Naive thymus-derived CD4-positive, alpha-beta T cell (primary cell): ENCODE measurements at regions not wholly inside any gene's neighbourhood (a gene's known extent, or its start where the extent isn't known, plus 50 kb on each side); places are given as distances from the start of the nearest gene placed in this dataset.

Experiments
- ATAC-seq: fragments of 150-1000 bp; cut with Tn5 transposase; 2 replicates; pipeline ENCODE4 v1.10.0; 2021; ENCODE audit warnings: mild to moderate bottlenecking, moderate library complexity
- CTCF ChIA-PET: fragments of 350-600 bp; sonication (Branson Sonifier 250); formaldehyde crosslinking; loops from one replicate; lab custom pipeline; 2021; ENCODE audit warnings: antibody characterized with exemption; lab: Charles Lee
- POLR2A ChIA-PET: fragments of 350-600 bp; sonication (Branson Sonifier 250); formaldehyde crosslinking; loops from one replicate; lab custom pipeline; 2021; ENCODE audit warnings: antibody characterized with exemption, inconsistent platforms; lab: Charles Lee
- DNase-seq, 9 donors: peaks; one replicate each; pipeline versions ENCODE4 v3.0.0 to v3.0.0-alpha.2; 2020 to 2022; ENCODE audit warnings: mixed read lengths in 1 of 9
- H3K27ac ChIP-seq: one replicate; pipeline ENCODE4 v1.7.0; 2013; ENCODE audit warnings: mild to moderate bottlenecking, low read depth, low read length, moderate library complexity
- H3K27me3 ChIP-seq, 2 donors: one replicate each; pipeline ENCODE4 v1.7.0; 2013; ENCODE audit warnings: low read length in 2 of 2, mild to moderate bottlenecking in 2 of 2, moderate library complexity in 2 of 2; ENCODE audit not compliant: control insufficient read depth in 2 of 2, insufficient read depth in 2 of 2
- H3K36me3 ChIP-seq, 3 experiments: 1 replicate in 2 of 3; 2 replicates in 1 of 3; pipeline ENCODE4 v1.7.0; 2013; ENCODE audit warnings: low read length in 3 of 3, mild to moderate bottlenecking in 3 of 3, moderate library complexity in 1 of 3; ENCODE audit not compliant: insufficient read depth in 3 of 3, control insufficient read depth in 2 of 3
- H3K4me1 ChIP-seq, 2 donors: one replicate each; pipeline ENCODE4 v1.7.0; 2013; ENCODE audit warnings: low read length in 2 of 2, mild to moderate bottlenecking in 2 of 2, moderate library complexity in 1 of 2; ENCODE audit not compliant: control insufficient read depth in 2 of 2, insufficient read depth in 2 of 2
- H3K4me3 ChIP-seq: 2 replicates; pipeline ENCODE4 v1.7.0; 2013; ENCODE audit warnings: mild to moderate bottlenecking, low read length
- H3K9me3 ChIP-seq, 3 experiments: 1 replicate in 2 of 3; 2 replicates in 1 of 3; pipeline ENCODE4 v1.7.0; 2013; ENCODE audit warnings: low read length in 3 of 3; ENCODE audit not compliant: control insufficient read depth in 2 of 3
- H3K27ac Mint-ChIP-seq, 9 donors: one replicate each; pipeline ENCODE4 v1.8.0; 2020 to 2022; ENCODE audit warnings: mixed read lengths in 9 of 9, mild to moderate bottlenecking in 8 of 9, moderate library complexity in 5 of 9, inconsistent platforms in 2 of 9
- H3K27me3 Mint-ChIP-seq, 5 donors: one replicate each; pipeline ENCODE4 v1.8.0; 2021 to 2022; ENCODE audit warnings: mixed read lengths in 5 of 5, mild to moderate bottlenecking in 1 of 5
- H3K36me3 Mint-ChIP-seq, 5 donors: one replicate each; pipeline ENCODE4 v1.8.0; 2020 to 2022; ENCODE audit warnings: mixed read lengths in 5 of 5, mild to moderate bottlenecking in 3 of 5, inconsistent platforms in 1 of 5
- H3K4me1 Mint-ChIP-seq, 7 donors: one replicate each; pipeline ENCODE4 v1.8.0; 2020 to 2022; ENCODE audit warnings: mixed read lengths in 7 of 7, mild to moderate bottlenecking in 3 of 7, inconsistent platforms in 1 of 7
- H3K4me3 Mint-ChIP-seq, 10 donors: one replicate each; pipeline ENCODE4 v1.8.0; 2020 to 2022; ENCODE audit warnings: mild to moderate bottlenecking in 10 of 10, mixed read lengths in 10 of 10, moderate library complexity in 6 of 10, inconsistent platforms in 2 of 10
- H3K9me3 Mint-ChIP-seq, 11 donors: one replicate each; pipeline ENCODE4 v1.8.0; 2020 to 2022; ENCODE audit warnings: mixed read lengths in 11 of 11, mild to moderate bottlenecking in 4 of 11, inconsistent platforms in 1 of 11, moderate library complexity in 1 of 11
- intact Hi-C, 2 donors: fragments of 100-400 bp; cut with micrococcal nuclease; formaldehyde crosslinking; loops; one replicate each; pipeline ENCODE4 v1.15.1; 2023

GRCh38 chr7:101698964-101699363, 69.9 kb upstream of the MYL10 start:
- DNase-seq, result no peak
- POLR2A ChIA-PET, result no interaction called here
- Histone ChIP-seq H3K36me3 (no peaks in the 10 kb centered on the region), H3K4me3 (no peak overlapping the region), H3K9me3 (no peaks in the 10 kb centered on the region), H3K4me1 (no peaks in the 10 kb centered on the region), H3K27me3 (no peaks in the 10 kb centered on the region), H3K27ac (no peak overlapping the region)
- Mint-ChIP-seq H3K36me3 (no peaks in the 10 kb centered on the region), H3K27ac (no peak overlapping the region), H3K9me3 (no peaks in the 10 kb centered on the region), H3K4me1 (no peaks in the 10 kb centered on the region), H3K27me3 (no peaks in the 10 kb centered on the region), H3K4me3 (no peak overlapping the region)
- CTCF ChIA-PET, result no interaction called here
- intact Hi-C loops, result no loop called here
- ATAC-seq, result no peak

- DNase-seq (no peak), ATAC-seq (no peak)
- Mint-ChIP-seq H3K27me3 (no peaks in the 10 kb centered on the region), H3K36me3 (no peaks in the 10 kb centered on the region), H3K4me3 (no peak overlapping the region), H3K9me3 (no peaks in the 10 kb centered on the region), H3K27ac (no peak overlapping the region), H3K4me1 (no peaks in the 10 kb centered on the region)
- Histone ChIP-seq H3K9me3 (no peaks in the 10 kb centered on the region), H3K4me1 (no peaks in the 10 kb centered on the region), H3K27me3 (no peaks in the 10 kb centered on the region), H3K36me3 (no peaks in the 10 kb centered on the region), H3K4me3 (no peak overlapping the region), H3K27ac (no peak overlapping the region)
- CTCF ChIA-PET, result no interaction called here
- intact Hi-C loops, result no loop called here
- POLR2A ChIA-PET, result no interaction called here
These were observed 70.3 kb upstream of the MYL10 start for GRCh38 chr7:101699399-101699798.

- no peaks in the 10 kb centered on the region for H3K4me1 Mint-ChIP-seq
- intact Hi-C loops, result no loop called here
- no peaks in the 10 kb centered on the region for H3K9me3 Mint-ChIP-seq
- no peak overlapping the region for H3K27ac Mint-ChIP-seq
- H3K4me3 Mint-ChIP-seq, result no peak overlapping the region
- no peaks in the 10 kb centered on the region for H3K27me3 Mint-ChIP-seq
- Histone ChIP-seq H3K27ac (no peak overlapping the region), H3K27me3 (no peaks in the 10 kb centered on the region), H3K9me3 (no peaks in the 10 kb centered on the region), H3K36me3 (no peaks in the 10 kb centered on the region), H3K4me3 (no peak overlapping the region), H3K4me1 (no peaks in the 10 kb centered on the region)
- no peaks in the 10 kb centered on the region for H3K36me3 Mint-ChIP-seq
- ChIA-PET POLR2A (no interaction called here), CTCF (no interaction called here)
- ATAC-seq, result no peak
- DNase-seq, result no peak
These were observed 71.1 kb upstream of the MYL10 start for GRCh38 chr7:101699881-101700823.

GRCh38 chr7:101701153-101701794, 72.2 kb upstream of the MYL10 start:
- H3K4me3 Mint-ChIP-seq, result no peak overlapping the region
- H3K4me1 ChIP-seq, result no peaks in the 10 kb centered on the region
- peaks cover 0 to 4% (median 0%) of the 10 kb centered on the region in 7 donors for H3K4me1 Mint-ChIP-seq
- no peak overlapping the region for H3K27ac ChIP-seq
- H3K9me3 ChIP-seq, result no peaks in the 10 kb centered on the region
- intact Hi-C loops, result no loop called here
- POLR2A ChIA-PET, result no interaction called here
- ATAC-seq, result no peak
- H3K4me3 ChIP-seq, result no peak overlapping the region
- no peaks in the 10 kb centered on the region for H3K27me3 ChIP-seq
- CTCF ChIA-PET, result no interaction called here
- H3K27me3 Mint-ChIP-seq, result peaks cover 0 to 4% (median 0%) of the 10 kb centered on the region in 5 donors
- no peaks in the 10 kb centered on the region for H3K9me3 Mint-ChIP-seq
- H3K36me3 Mint-ChIP-seq, result no peaks in the 10 kb centered on the region
- H3K36me3 ChIP-seq, result no peaks in the 10 kb centered on the region
- H3K27ac Mint-ChIP-seq, result no peak overlapping the region
- no peak for DNase-seq

- Mint-ChIP-seq H3K27ac (no peak overlapping the region), H3K9me3 (no peaks in the 10 kb centered on the region), H3K4me3 (no peak overlapping the region), H3K4me1 (peaks cover 0 to 4% (median 0%) of the 10 kb centered on the region in 7 donors), H3K27me3 (peaks cover 0 to 4% (median 0%) of the 10 kb centered on the region in 5 donors), H3K36me3 (no peaks in the 10 kb centered on the region)
- DNase-seq, result no peak
- ATAC-seq, result no peak
- ChIA-PET POLR2A (interaction anchor here (0.6 kb wide), 1 partner anchor 692 kb away, joined by 4 read pairs; no protein-coding TSS in a partner anchor), CTCF (no interaction called here)
- Histone ChIP-seq H3K27ac (no peak overlapping the region), H3K9me3 (no peaks in the 10 kb centered on the region), H3K36me3 (no peaks in the 10 kb centered on the region), H3K27me3 (no peaks in the 10 kb centered on the region), H3K4me3 (no peak overlapping the region), H3K4me1 (no peaks in the 10 kb centered on the region)
- intact Hi-C loops, result no loop called here
These were observed 73.3 kb upstream of the MYL10 start for GRCh38 chr7:101702362-101702850.

- ATAC-seq (no peak), DNase-seq (no peak)
- intact Hi-C loops, result no loop called here
- no peaks in the 10 kb centered on the region for H3K9me3 ChIP-seq
- ChIA-PET POLR2A (no interaction called here), CTCF (no interaction called here)
- H3K4me1 Mint-ChIP-seq, result peaks cover 0 to 4% (median 0%) of the 10 kb centered on the region in 7 donors
- no peaks in the 10 kb centered on the region for H3K4me1 ChIP-seq
- H3K9me3 Mint-ChIP-seq, result no peaks in the 10 kb centered on the region
- H3K27me3 Mint-ChIP-seq, result peaks cover 0 to 9% (median 0%) of the 10 kb centered on the region in 5 donors
- H3K36me3 Mint-ChIP-seq, result no peaks in the 10 kb centered on the region
- H3K4me3 ChIP-seq, result no peak overlapping the region
- no peaks in the 10 kb centered on the region for H3K36me3 ChIP-seq
- no peak overlapping the region for H3K27ac ChIP-seq
- H3K4me3 Mint-ChIP-seq, result no peak overlapping the region
- no peak overlapping the region for H3K27ac Mint-ChIP-seq
- H3K27me3 ChIP-seq, result no peaks in the 10 kb centered on the region
These were observed 76.2 kb upstream of the MYL10 start for GRCh38 chr7:101705331-101705730.
